ENCODE measurements at regions not wholly inside any gene's neighbourhood (a gene's known extent, or its start where the extent isn't known, plus 50 kb on each side); places are given as distances from the start of the nearest gene placed in this dataset.

GRCh38 chr6:169851641-169852503, 100.5 kb downstream of the ERMARD start:
- no peak for TF ChIP-seq EZH2phosphoT487 (IDR thresholded peaks at IDR 0.05; ENCODE audit: insufficient read depth, low read depth)
- TF ChIP-seq EZH2 (IDR thresholded peaks at IDR 0.05; ENCODE audit: insufficient read depth, poor library complexity, severe bottlenecking), result no peak
